ENCODE measurements at regions not wholly inside any gene's neighbourhood (a gene's known extent, or its start where the extent isn't known, plus 50 kb on each side); places are given as distances from the start of the nearest gene placed in this dataset.

DNA sequence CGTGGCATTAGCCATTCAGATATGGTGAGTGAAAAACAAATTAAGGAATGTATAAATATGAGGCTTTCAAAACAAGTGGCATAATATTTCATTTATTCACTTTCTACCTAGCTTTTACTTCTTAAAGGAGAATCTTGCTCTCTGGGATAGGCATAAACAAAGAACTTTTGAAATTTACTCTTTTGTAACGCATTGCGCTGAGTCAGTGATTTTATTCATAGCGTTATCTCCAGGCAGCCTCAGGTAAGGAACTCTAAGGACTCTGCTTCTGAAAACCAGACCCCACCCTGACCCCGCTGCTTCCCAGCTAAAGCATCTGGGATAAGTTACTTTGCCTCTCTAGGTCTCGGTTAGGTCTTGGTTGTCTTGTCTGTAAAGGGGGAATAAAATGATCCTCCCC is 234.7 kb downstream of the MYLK4 start:
- POLR2A ChIA-PET, result no interaction called here
- H3K4me1 ChIP-seq (ENCODE audit: control insufficient read depth in 1 of 2, insufficient read depth in 2 of 2, low read length in 2 of 2), result peaks cover 0 to 7% of the 10 kb centered on the region in 2 experiments; a peak in 1 of 4 replicates
- TF ChIP-seq RAD21 (IDR thresholded peaks at IDR 0.05; ENCODE audit: low read depth), result no peak
- no peak for TF ChIP-seq SIN3A (IDR thresholded peaks at IDR 0.05; ENCODE audit: low read depth)
- TF ChIP-seq, protein P1, sequence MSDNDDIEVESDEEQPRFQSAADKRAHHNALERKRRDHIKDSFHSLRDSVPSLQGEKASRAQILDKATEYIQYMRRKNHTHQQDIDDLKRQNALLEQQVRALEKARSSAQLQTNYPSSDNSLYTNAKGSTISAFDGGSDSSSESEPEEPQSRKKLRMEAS (IDR thresholded peaks at IDR 0.05), result no peak
- TF ChIP-seq JUND (IDR thresholded peaks at IDR 0.05), result no peak
- no peak for TF ChIP-seq EZH2phosphoT487 (IDR thresholded peaks at IDR 0.05; ENCODE audit: borderline replicate concordance)
- no peak for TF ChIP-seq CEBPB (IDR thresholded peaks at IDR 0.05; ENCODE audit: low read depth)
- TF ChIP-seq FOSL1 (IDR thresholded peaks at IDR 0.05; ENCODE audit: low read depth), result no peak
- TF ChIP-seq, protein P2, sequence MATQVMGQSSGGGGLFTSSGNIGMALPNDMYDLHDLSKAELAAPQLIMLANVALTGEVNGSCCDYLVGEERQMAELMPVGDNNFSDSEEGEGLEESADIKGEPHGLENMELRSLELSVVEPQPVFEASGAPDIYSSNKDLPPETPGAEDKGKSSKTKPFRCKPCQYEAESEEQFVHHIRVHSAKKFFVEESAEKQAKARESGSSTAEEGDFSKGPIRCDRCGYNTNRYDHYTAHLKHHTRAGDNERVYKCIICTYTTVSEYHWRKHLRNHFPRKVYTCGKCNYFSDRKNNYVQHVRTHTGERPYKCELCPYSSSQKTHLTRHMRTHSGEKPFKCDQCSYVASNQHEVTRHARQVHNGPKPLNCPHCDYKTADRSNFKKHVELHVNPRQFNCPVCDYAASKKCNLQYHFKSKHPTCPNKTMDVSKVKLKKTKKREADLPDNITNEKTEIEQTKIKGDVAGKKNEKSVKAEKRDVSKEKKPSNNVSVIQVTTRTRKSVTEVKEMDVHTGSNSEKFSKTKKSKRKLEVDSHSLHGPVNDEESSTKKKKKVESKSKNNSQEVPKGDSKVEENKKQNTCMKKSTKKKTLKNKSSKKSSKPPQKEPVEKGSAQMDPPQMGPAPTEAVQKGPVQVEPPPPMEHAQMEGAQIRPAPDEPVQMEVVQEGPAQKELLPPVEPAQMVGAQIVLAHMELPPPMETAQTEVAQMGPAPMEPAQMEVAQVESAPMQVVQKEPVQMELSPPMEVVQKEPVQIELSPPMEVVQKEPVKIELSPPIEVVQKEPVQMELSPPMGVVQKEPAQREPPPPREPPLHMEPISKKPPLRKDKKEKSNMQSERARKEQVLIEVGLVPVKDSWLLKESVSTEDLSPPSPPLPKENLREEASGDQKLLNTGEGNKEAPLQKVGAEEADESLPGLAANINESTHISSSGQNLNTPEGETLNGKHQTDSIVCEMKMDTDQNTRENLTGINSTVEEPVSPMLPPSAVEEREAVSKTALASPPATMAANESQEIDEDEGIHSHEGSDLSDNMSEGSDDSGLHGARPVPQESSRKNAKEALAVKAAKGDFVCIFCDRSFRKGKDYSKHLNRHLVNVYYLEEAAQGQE (IDR thresholded peaks at IDR 0.05; ENCODE audit: low read depth), result no peak
- no peak for TF ChIP-seq EGR1 (IDR thresholded peaks at IDR 0.05; ENCODE audit: low read depth)
- no peak overlapping the region for H3K27ac ChIP-seq (ENCODE audit: low read depth, low read length)
- H3K4me3 ChIP-seq (replicated peaks in 1 of 2; ENCODE audit: low read depth in 1 of 2, low read length in 2 of 2), result no peak overlapping the region
- H3K79me2 ChIP-seq (ENCODE audit: insufficient read depth, low read length), result no peaks in the 10 kb centered on the region
- ATAC-seq (no peak), DNase-seq (ENCODE audit: low read depth, low spot score) (no peak)
- no peak overlapping the region for H3K9ac ChIP-seq (ENCODE audit: low read length)
- H3K4me2 ChIP-seq (ENCODE audit: low read length), result no peak overlapping the region
- H4K20me1 ChIP-seq (ENCODE audit: insufficient read depth), result no peaks in the 10 kb centered on the region
- CTCF ChIA-PET, result no interaction called here
- H3K27me3 ChIP-seq (ENCODE audit: insufficient read depth, low read length), result no peaks in the 10 kb centered on the region
- H3K9me3 ChIP-seq (ENCODE audit: control insufficient read depth in 1 of 2, insufficient read depth in 1 of 2, low read depth in 1 of 2, low read length in 2 of 2), result peaks cover 9 to 13% of the 10 kb centered on the region in 2 experiments; a peak in 3 of 4 replicates
- BruUV-seq (replicated peaks), result no TSS peak
- H2AFZ ChIP-seq (ENCODE audit: low read depth, low read length, poor library complexity, severe bottlenecking), result no peak overlapping the region
- RAD21 ChIA-PET (ENCODE audit: low non-redundant PET in 1 of 2, low total read pairs in 2 of 2, uncharacterized antibody in 2 of 2, unreplicated experiment in 2 of 2), result no interaction called here
- no peaks in the 10 kb centered on the region for H3K36me3 ChIP-seq (ENCODE audit: control insufficient read depth in 1 of 2, insufficient read depth in 2 of 2, low read length in 2 of 2)
- no peaks in the 10 kb centered on the region for H3K9me2 ChIP-seq (ENCODE audit: insufficient read depth)
- intact Hi-C loops (cut with micrococcal nuclease), result no loop called here

Data from HCT116 (cell line).